Gastroesophageal sphincter (tissue), 4 donors: ENCODE measurements at regions not wholly inside any gene's neighbourhood (a gene's known extent, or its start where the extent isn't known, plus 50 kb on each side); places are given as distances from the start of the nearest gene placed in this dataset.

Experiments used
- ATAC-seq: fragments of 150-250 bp; one replicate; pipeline ENCODE4 v1.9.1; 2016; ENCODE audit warnings: mild to moderate bottlenecking, moderate library complexity
- H3K27ac ChIP-seq, 4 donors: fragments of 200-600 bp; sonication (generic) in 3 of 4; 1 replicate in 3 of 4; 2 replicates in 1 of 4; pipeline ENCODE4 v1.5.1; 2016 to 2019
- H3K27me3 ChIP-seq: fragments of 200-600 bp; sonication (generic); one replicate; pipeline ENCODE4 v1.5.1; 2019
- H3K36me3 ChIP-seq, 2 donors: fragments of 200-600 bp; sonication (generic); one replicate each; pipeline ENCODE4 v1.5.1; 2019; ENCODE audit warnings: control low read depth in 1 of 2
- H3K4me1 ChIP-seq, 3 donors: fragments of 200-600 bp; sonication (generic); 1 replicate in 2 of 3; 2 replicates in 1 of 3; pipeline ENCODE4 v1.5.1; 2016 to 2019; ENCODE audit warnings: control low read depth in 2 of 3
- H3K4me3 ChIP-seq, 2 donors: fragments of 200-600 bp; sonication (generic); one replicate each; pipeline ENCODE4 v1.5.1; 2019; ENCODE audit warnings: mild to moderate bottlenecking in 1 of 2, moderate library complexity in 1 of 2
- H3K9me3 ChIP-seq, 3 donors: fragments of 200-600 bp; sonication (generic); one replicate each; pipeline ENCODE4 v1.5.1; 2017 to 2019; ENCODE audit warnings: control low read depth in 2 of 3
- EP300 ChIP-seq: sonication (generic); formaldehyde crosslinking; IDR thresholded peaks from one replicate; pipeline ENCODE4 v1.6.1; 2017; ENCODE audit warnings: antibody characterized with exemption, mild to moderate bottlenecking
- POLR2A ChIP-seq, 2 donors: fragments of 450-650 bp; IDR thresholded peaks; one replicate each; pipeline ENCODE4 v1.6.1; 2017; ENCODE audit warnings: antibody characterized with exemption in 2 of 2, mild to moderate bottlenecking in 2 of 2, moderate library complexity in 1 of 2
- POLR2AphosphoS5 ChIP-seq: sonication (generic); formaldehyde crosslinking; IDR thresholded peaks from one replicate; pipeline ENCODE4 v1.6.1; 2017; ENCODE audit warnings: antibody characterized with exemption
- WGBS, 2 donors: methylation state at CpG; one replicate each; pipeline ENCODE4 v1.1.5; 2018; ENCODE audit warnings: low coverage in 1 of 2; 5-methylcytosine and 5-hydroxymethylcytosine counted together
- TF ChIP-seq, protein P1 (sequence below), 4 experiments: fragments of 200-600 bp in 2 of 4; fragments of 450-650 bp in 2 of 4; sonication (generic) in 1 of 4; IDR thresholded peaks; one replicate each; pipeline ENCODE4 v1.5.1; 2017 to 2019; ENCODE audit warnings: antibody characterized with exemption in 4 of 4, mild to moderate bottlenecking in 2 of 4, moderate library complexity in 2 of 4

DNA sequence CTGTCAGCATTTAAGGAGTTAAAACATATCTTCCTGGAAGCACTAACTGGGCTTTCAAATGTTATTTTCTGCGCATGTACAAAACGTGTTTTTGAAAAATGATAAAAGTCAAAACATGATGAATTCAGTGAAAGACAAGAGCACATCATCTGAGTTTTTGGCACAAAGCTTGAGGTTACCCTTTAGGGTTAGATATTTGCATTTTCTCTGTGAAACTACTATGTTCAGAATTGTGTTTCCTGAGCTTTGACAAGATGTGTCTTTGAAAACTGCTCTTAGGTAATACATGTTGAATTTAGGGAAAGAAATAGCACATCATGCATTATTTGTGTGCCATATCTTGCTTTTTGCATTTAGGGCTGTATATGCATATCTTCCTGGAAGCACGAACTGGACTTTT, 79.0 kb downstream of the ASCL4 start:
- WGBS, 2 donors: 5 to 18% methylated on average over 3 of the region's 3 CpGs
- peaks cover 81% of the 10 kb centered on the region for H3K27me3 ChIP-seq

DNA sequence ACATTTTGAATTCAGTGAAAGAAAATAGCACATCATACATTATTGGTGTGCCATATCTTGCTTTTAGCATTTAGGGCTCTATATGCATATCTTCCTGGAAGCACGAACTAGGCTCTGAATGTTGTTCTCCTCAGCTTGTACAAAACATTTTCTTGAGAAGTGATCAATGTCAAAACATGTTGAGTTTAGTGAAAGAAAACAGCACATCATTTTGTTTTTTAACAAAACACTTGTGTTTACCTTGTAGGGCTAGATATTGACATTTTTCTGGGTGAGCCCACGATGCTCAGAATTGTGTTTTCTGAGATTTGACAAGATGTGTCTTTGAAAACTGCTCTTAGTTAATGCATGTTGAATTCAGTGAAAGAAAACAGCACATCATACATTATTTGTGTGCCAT, 81.0 kb downstream of the ASCL4 start:
- Histone ChIP-seq H3K27ac (no peak overlapping the region), H3K9me3 (no peaks in the 10 kb centered on the region), H3K36me3 (no peaks in the 10 kb centered on the region), H3K4me1 (no peaks in the 10 kb centered on the region), H3K4me3 (no peak overlapping the region), H3K27me3 (peaks cover 84% of the 10 kb centered on the region)
- no peak for TF ChIP-seq POLR2A (IDR thresholded peaks at IDR 0.05)
- ATAC-seq: no peak
- 56 to 78% methylated on average over 2 of the region's 2 CpGs for WGBS, 2 donors

More for the DNA sequence above, 79.0 kb downstream of the ASCL4 start:
- Histone ChIP-seq H3K27ac (no peak overlapping the region), H3K9me3 (no peaks in the 10 kb centered on the region), H3K4me1 (no peaks in the 10 kb centered on the region), H3K4me3 (no peak overlapping the region), H3K36me3 (no peaks in the 10 kb centered on the region)
- no peak for ATAC-seq
- TF ChIP-seq, protein P1, sequence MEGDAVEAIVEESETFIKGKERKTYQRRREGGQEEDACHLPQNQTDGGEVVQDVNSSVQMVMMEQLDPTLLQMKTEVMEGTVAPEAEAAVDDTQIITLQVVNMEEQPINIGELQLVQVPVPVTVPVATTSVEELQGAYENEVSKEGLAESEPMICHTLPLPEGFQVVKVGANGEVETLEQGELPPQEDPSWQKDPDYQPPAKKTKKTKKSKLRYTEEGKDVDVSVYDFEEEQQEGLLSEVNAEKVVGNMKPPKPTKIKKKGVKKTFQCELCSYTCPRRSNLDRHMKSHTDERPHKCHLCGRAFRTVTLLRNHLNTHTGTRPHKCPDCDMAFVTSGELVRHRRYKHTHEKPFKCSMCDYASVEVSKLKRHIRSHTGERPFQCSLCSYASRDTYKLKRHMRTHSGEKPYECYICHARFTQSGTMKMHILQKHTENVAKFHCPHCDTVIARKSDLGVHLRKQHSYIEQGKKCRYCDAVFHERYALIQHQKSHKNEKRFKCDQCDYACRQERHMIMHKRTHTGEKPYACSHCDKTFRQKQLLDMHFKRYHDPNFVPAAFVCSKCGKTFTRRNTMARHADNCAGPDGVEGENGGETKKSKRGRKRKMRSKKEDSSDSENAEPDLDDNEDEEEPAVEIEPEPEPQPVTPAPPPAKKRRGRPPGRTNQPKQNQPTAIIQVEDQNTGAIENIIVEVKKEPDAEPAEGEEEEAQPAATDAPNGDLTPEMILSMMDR (IDR thresholded peaks at IDR 0.05): no peak
- TF ChIP-seq EP300 (no peak), POLR2AphosphoS5 (no peak)

- no peak overlapping the region for H3K4me3 ChIP-seq
- H3K36me3 ChIP-seq: no peaks in the 10 kb centered on the region
- H3K27ac ChIP-seq: no peak overlapping the region
- TF ChIP-seq POLR2AphosphoS5 (no peak), POLR2A (IDR thresholded peaks at IDR 0.05) (no peak), EP300 (no peak)
- TF ChIP-seq, protein P1 (IDR thresholded peaks at IDR 0.05): no peak
- H3K27me3 ChIP-seq: peaks cover 84% of the 10 kb centered on the region
- no peaks in the 10 kb centered on the region for H3K9me3 ChIP-seq
- no peak for ATAC-seq
- no peaks in the 10 kb centered on the region for H3K4me1 ChIP-seq
- 38 to 39% methylated on average over 2 of the region's 2 CpGs for WGBS, 2 donors
Measured at GRCh38 chr12:107856096-107856495, 81.6 kb downstream of the ASCL4 start.

DNA sequence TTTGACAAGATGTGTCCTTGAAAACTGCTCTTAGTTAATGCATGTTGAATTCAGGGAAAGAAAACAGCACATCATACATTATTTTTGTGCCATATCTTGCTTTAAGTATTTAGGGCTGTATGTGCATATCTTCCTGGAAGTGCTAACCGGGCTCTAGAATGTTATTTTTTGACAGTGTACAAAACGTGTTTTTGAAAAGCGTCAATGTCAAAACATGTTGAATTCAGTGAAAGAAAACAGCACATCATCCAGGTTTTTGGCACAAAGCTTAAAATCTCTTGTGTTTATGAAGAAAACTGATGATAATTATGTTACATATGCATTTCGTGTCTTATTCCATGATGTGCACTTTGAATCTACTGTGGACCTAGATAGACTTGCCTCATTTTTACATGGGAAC, 82.7 kb downstream of the ASCL4 start:
- WGBS, 2 donors: 61 to 63% methylated on average over 4 of the region's 4 CpGs
- no peak for ATAC-seq

GRCh38 chr12:107859367-107859766, 84.9 kb downstream of the ASCL4 start:
- Histone ChIP-seq H3K27me3 (peaks cover 76% of the 10 kb centered on the region), H3K4me1 (peaks cover 0 to 7% (median 0%) of the 10 kb centered on the region in 3 donors), H3K27ac (no peak overlapping the region), H3K4me3 (no peak overlapping the region), H3K36me3 (no peaks in the 10 kb centered on the region), H3K9me3 (peaks cover 0 to 16% (median 0%) of the 10 kb centered on the region in 3 donors)
- WGBS, 2 donors: 59 to 63% methylated on average over 2 of the region's 2 CpGs
- no peak for ATAC-seq
- TF ChIP-seq POLR2AphosphoS5: no peak
- no peak for TF ChIP-seq POLR2A (IDR thresholded peaks at IDR 0.05)
- no peak for TF ChIP-seq EP300
- TF ChIP-seq, protein P1 (IDR thresholded peaks at IDR 0.05): no peak

More for the DNA sequence above, 82.7 kb downstream of the ASCL4 start:
- H3K27me3 ChIP-seq: peaks cover 88% of the 10 kb centered on the region
- H3K27ac ChIP-seq: no peak overlapping the region
- no peak for TF ChIP-seq EP300
- TF ChIP-seq POLR2AphosphoS5: no peak
- TF ChIP-seq POLR2A (IDR thresholded peaks at IDR 0.05): no peak
- TF ChIP-seq, protein P1 (IDR thresholded peaks at IDR 0.05): no peak
- H3K4me1 ChIP-seq: no peaks in the 10 kb centered on the region
- H3K9me3 ChIP-seq: peaks cover 0 to 11% (median 0%) of the 10 kb centered on the region in 3 donors
- no peaks in the 10 kb centered on the region for H3K36me3 ChIP-seq
- no peak overlapping the region for H3K4me3 ChIP-seq
